ENCODE measurements at regions not wholly inside any gene's neighbourhood (a gene's known extent, or its start where the extent isn't known, plus 50 kb on each side); places are given as distances from the start of the nearest gene placed in this dataset.

GRCh38 chr2:180159921-180160320, 152.8 kb upstream of the CWC22 start:
- TF ChIP-seq CTCF (IDR thresholded peaks at IDR 0.05; ENCODE audit: insufficient read depth, low read depth, low read length), result no peak
- no peak for TF ChIP-seq EZH2 (IDR thresholded peaks at IDR 0.05; ENCODE audit: insufficient read depth, low read length)

All from astrocyte (in vitro differentiated cells and primary cell).